SJCRH30 (cell line): ENCODE measurements at regions not wholly inside any gene's neighbourhood (a gene's known extent, or its start where the extent isn't known, plus 50 kb on each side); places are given as distances from the start of the nearest gene placed in this dataset.

Experiments
- DNase-seq, 2 experiments: peaks; one replicate each; pipeline ENCODE4 v3.0.0-alpha.2; 2015 to 2020
- H3K27ac ChIP-seq: fragments of 250-450 bp; sonication (Bioruptor Pico); 2 replicates; pipeline ENCODE4 v1.5.1; 2020; ENCODE audit warnings: mild to moderate bottlenecking, moderate library complexity
- H3K27me3 ChIP-seq: fragments of 250-450 bp; sonication (Bioruptor Pico); 2 replicates; pipeline ENCODE4 v1.5.1; 2020; ENCODE audit warnings: mild to moderate bottlenecking, moderate library complexity
- H3K36me3 ChIP-seq: fragments of 250-450 bp; sonication (Bioruptor Pico); 2 replicates; pipeline ENCODE4 v1.5.1; 2020; ENCODE audit warnings: mild to moderate bottlenecking, moderate library complexity
- H3K4me1 ChIP-seq: fragments of 250-450 bp; sonication (Bioruptor Pico); 2 replicates; pipeline ENCODE4 v1.5.1; 2020; ENCODE audit warnings: mild to moderate bottlenecking, moderate library complexity
- H3K4me3 ChIP-seq: fragments of 250-450 bp; sonication (Bioruptor Pico); 2 replicates; pipeline ENCODE4 v1.5.1; 2020; ENCODE audit warnings: mild to moderate bottlenecking, moderate library complexity
- H3K9me3 ChIP-seq: fragments of 250-450 bp; sonication (Bioruptor Pico); replicated peaks from 2 replicates; pipeline ENCODE4 v1.5.1; 2020; ENCODE audit warnings: mild to moderate bottlenecking, moderate library complexity

DNA sequence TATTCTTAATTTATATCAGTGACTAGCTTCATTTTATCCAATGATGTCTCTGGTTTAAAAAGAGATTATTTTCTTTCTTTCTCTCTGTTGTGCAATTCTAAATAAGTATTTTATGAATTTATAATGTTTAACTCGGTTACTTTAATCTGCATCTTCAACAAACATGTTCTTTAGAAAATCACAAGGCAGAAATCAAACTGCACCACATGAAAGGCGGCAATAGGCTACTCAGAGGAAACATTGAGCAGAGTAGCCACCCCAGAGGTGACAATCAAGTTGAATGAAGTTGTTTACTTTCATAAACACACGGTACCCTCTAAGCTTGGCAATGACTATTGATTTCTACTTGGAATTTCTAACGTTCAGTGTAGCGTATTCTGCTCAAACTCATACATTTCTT, 677.8 kb upstream of the ROBO1 start:
- Histone ChIP-seq H3K9me3 (no peaks in the 10 kb centered on the region), H3K27me3 (no peaks in the 10 kb centered on the region), H3K4me1 (no peaks in the 10 kb centered on the region), H3K36me3 (no peaks in the 10 kb centered on the region), H3K4me3 (no peak overlapping the region), H3K27ac (no peak overlapping the region)
- DNase-seq: no peak

GRCh38 chr3:80445053-80445452, 677.3 kb upstream of the ROBO1 start:
- Histone ChIP-seq H3K4me1 (no peaks in the 10 kb centered on the region), H3K36me3 (no peaks in the 10 kb centered on the region), H3K9me3 (no peaks in the 10 kb centered on the region), H3K27me3 (no peaks in the 10 kb centered on the region), H3K27ac (no peak overlapping the region), H3K4me3 (no peak overlapping the region)
- no peak for DNase-seq

DNA sequence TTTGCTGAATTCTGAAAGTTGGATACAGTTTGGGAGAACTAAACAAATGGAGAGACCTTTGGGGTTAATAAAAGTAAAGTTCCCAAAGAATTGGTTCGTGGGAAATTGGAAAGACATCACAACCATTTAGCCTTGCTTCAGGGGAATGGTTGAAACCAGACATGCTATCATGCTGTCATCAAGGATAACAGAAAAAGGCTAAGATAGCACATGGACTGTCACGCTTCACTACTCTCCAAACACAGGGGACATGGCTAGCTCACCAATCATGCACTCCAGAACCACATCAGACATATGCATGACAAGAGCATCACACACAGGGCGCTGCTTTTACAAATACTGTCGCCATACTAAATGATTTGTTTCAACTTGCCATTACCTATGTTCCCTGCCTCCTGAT, 671.7 kb upstream of the ROBO1 start:
- H3K9me3 ChIP-seq: no peaks in the 10 kb centered on the region
- H3K4me1 ChIP-seq: no peaks in the 10 kb centered on the region
- H3K27me3 ChIP-seq: no peaks in the 10 kb centered on the region
- H3K27ac ChIP-seq: no peak overlapping the region
- H3K36me3 ChIP-seq: no peaks in the 10 kb centered on the region
- peak in 1 of 2 experiments; percentile 32 for DNase-seq
- H3K4me3 ChIP-seq: no peak overlapping the region

DNA sequence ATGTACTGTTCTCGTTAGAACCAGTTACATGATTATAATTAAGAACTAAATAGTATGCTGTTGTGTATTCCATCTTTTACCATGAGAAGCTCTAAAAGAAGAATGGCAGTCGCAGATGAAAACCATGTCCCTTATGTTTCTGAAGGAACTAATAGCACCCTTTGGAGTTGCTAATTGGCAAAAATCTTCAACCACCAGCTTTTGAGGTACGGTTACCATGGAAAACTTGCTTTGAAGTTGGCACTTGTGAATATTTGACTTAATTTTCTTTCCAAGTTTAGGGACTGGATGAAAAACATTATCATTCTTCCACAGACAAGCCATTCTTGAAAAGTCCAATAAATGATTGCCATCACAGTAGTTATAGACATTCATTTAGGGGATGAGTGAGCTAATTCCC, 666.6 kb upstream of the ROBO1 start:
- Histone ChIP-seq H3K9me3 (no peaks in the 10 kb centered on the region), H3K36me3 (no peaks in the 10 kb centered on the region), H3K27ac (no peak overlapping the region), H3K4me1 (no peaks in the 10 kb centered on the region), H3K27me3 (no peaks in the 10 kb centered on the region), H3K4me3 (no peak overlapping the region)
- DNase-seq: no peak

DNA sequence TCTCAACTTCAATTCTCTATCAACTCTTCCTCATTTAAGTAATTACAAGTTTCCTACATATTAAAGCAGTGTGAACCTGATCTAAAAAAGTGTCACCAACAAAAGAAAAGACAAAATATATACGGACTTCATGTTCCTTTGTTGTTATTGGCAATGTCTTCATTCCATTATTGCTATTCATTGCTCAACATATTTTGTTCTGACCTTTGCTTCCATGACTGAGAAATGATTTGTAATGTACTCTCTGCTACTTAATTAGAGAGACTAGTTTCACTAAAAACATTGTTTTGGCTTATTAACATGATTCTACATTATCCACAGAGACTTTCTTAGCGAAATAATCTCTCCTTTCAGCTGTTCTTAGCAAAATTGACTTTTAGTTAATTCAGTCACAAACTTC, 657.2 kb upstream of the ROBO1 start:
- Histone ChIP-seq H3K9me3 (no peaks in the 10 kb centered on the region), H3K4me3 (no peak overlapping the region), H3K27me3 (no peaks in the 10 kb centered on the region), H3K27ac (no peak overlapping the region), H3K36me3 (no peaks in the 10 kb centered on the region), H3K4me1 (no peaks in the 10 kb centered on the region)
- DNase-seq: no peak

DNA sequence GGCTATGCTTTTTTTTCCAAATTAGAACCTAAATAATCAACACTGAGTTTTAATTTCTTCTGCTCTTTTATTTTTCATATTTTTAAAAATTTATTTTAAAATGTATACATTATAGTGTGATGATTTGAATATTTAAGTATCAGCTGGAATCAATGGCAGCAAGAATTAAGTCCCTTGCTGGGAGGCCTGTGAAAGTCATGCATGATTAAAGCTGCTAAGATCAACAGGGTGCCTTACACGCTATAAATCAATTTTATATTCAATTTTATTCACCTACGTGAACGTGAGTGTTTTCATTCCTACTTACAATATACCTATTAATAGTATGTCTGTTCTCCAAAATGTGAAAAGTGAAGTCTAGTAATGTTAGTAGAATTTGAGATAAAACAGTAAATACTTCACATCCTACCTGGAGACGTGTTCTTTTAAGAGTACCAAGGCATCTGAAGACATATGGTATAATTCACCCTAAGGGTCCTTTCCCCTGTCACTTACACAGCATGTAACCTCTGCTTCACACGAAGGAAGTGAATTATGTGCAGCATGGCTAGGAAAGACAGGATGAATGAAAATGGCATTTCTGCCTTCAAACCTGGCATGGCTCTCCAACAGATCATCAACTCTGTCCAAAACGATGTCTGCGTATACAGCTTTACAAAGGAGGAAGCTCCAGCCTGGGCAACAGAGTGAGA, 640.4 kb upstream of the ROBO1 start:
- Histone ChIP-seq H3K9me3 (no peaks in the 10 kb centered on the region), H3K36me3 (no peaks in the 10 kb centered on the region), H3K27ac (no peak overlapping the region), H3K4me1 (no peaks in the 10 kb centered on the region), H3K27me3 (no peaks in the 10 kb centered on the region), H3K4me3 (no peak overlapping the region)
- no peak for DNase-seq

GRCh38 chr3:80405618-80406017, 637.8 kb upstream of the ROBO1 start:
- Histone ChIP-seq H3K4me3 (no peak overlapping the region), H3K27ac (no peak overlapping the region), H3K36me3 (no peaks in the 10 kb centered on the region), H3K4me1 (no peaks in the 10 kb centered on the region), H3K27me3 (no peaks in the 10 kb centered on the region), H3K9me3 (no peaks in the 10 kb centered on the region)
- no peak for DNase-seq

DNA sequence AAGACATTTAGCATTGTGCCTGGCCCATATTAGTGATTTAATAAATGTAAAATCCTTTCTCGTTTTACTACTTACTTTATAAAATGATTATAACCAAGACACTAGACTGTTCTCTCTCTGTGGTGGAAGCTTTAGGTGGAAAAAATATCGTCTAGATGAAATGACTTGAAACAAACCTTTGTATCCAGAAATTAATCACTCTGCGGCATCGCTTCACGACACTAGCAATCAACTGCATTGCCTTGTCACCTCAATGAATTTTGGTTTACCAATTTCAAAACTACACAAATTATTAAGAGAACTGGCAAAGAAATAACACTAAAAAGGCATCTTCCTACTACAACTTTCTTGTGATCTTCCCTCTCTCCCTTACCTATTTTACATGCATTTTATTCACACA, 627.2 kb upstream of the ROBO1 start:
- Histone ChIP-seq H3K36me3 (no peaks in the 10 kb centered on the region), H3K4me1 (no peaks in the 10 kb centered on the region), H3K4me3 (no peak overlapping the region), H3K27ac (no peak overlapping the region), H3K27me3 (no peaks in the 10 kb centered on the region), H3K9me3 (no peaks in the 10 kb centered on the region)
- no peak for DNase-seq

- H3K4me3 ChIP-seq: no peak overlapping the region
- H3K27me3 ChIP-seq: no peaks in the 10 kb centered on the region
- no peaks in the 10 kb centered on the region for H3K9me3 ChIP-seq
- H3K4me1 ChIP-seq: no peaks in the 10 kb centered on the region
- H3K36me3 ChIP-seq: no peaks in the 10 kb centered on the region
- H3K27ac ChIP-seq: no peak overlapping the region
- DNase-seq: no peak
Measured at GRCh38 chr3:80391573-80391972, 623.8 kb upstream of the ROBO1 start.

GRCh38 chr3:80384811-80385210, 617.0 kb upstream of the ROBO1 start:
- no peak overlapping the region for H3K27ac ChIP-seq
- no peaks in the 10 kb centered on the region for H3K9me3 ChIP-seq
- H3K36me3 ChIP-seq: no peaks in the 10 kb centered on the region
- H3K4me1 ChIP-seq: no peaks in the 10 kb centered on the region
- DNase-seq: no peak
- no peaks in the 10 kb centered on the region for H3K27me3 ChIP-seq
- no peak overlapping the region for H3K4me3 ChIP-seq

GRCh38 chr3:80374423-80374822, 606.6 kb upstream of the ROBO1 start:
- Histone ChIP-seq H3K9me3 (no peaks in the 10 kb centered on the region), H3K27ac (no peak overlapping the region)
- no peak for DNase-seq

DNA sequence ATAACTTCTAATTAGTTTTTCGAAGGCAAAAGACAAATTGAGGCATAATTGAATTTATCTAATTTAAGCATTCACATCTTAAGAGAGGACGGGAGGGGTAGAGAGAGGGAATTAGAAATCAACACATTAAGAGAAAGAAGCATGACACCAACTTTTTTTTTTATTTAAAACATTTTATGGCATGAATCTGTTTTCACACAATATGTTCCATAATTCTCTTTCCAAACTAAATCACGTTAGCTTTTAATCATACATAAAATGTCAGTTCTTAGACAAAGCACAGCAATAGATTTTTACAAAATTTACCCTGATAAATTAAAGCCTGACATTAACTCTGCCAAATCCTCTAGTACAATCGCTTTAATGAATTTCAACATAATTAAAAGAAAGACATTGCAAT, 600.8 kb upstream of the ROBO1 start:
- no peaks in the 10 kb centered on the region for H3K4me1 ChIP-seq
- no peaks in the 10 kb centered on the region for H3K36me3 ChIP-seq
- H3K4me3 ChIP-seq: no peak overlapping the region
- no peak for DNase-seq
- H3K27me3 ChIP-seq: no peaks in the 10 kb centered on the region
- no peak overlapping the region for H3K27ac ChIP-seq
- no peaks in the 10 kb centered on the region for H3K9me3 ChIP-seq

More at GRCh38 chr3:80374423-80374822, 606.6 kb upstream of the ROBO1 start:
- Histone ChIP-seq H3K36me3 (no peaks in the 10 kb centered on the region), H3K4me1 (no peaks in the 10 kb centered on the region), H3K27me3 (no peaks in the 10 kb centered on the region), H3K4me3 (no peak overlapping the region)

DNA sequence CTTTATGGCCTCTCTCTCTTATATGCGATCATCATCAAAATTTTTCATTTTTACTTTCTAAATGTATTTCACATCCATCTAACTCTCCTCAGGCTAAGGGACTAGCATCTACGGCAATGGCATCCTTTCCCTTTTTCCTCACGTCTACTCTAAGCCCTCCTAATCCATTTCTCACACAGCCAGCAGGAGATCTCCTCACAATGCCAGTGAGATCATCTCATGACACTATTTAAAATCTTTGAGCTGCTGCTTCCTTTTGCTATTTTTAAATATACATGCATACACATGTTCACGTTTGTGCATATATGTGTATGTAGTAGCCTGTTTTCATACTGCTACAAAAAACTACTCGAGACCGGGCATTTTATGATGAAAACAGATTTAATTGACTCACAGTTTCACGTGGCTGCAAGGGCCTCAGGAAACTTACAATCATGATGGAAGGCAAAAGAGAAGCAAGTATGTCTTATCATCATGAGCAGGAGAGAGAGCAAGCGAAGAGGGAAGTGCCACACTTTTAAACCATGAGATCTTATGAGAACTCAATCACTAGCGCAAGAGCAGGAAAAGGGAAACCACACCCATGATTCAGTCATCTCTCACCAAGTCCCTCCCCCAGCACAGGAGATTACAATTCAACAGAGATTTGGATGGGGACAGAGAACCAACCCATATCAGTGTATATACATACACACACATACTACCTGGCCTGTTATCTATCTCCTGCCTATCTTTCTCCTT, 599.2 kb upstream of the ROBO1 start:
- Histone ChIP-seq H3K27me3 (no peaks in the 10 kb centered on the region), H3K36me3 (no peaks in the 10 kb centered on the region), H3K4me1 (no peaks in the 10 kb centered on the region), H3K27ac (no peak overlapping the region), H3K9me3 (no peaks in the 10 kb centered on the region), H3K4me3 (no peak overlapping the region)
- no peak for DNase-seq

DNA sequence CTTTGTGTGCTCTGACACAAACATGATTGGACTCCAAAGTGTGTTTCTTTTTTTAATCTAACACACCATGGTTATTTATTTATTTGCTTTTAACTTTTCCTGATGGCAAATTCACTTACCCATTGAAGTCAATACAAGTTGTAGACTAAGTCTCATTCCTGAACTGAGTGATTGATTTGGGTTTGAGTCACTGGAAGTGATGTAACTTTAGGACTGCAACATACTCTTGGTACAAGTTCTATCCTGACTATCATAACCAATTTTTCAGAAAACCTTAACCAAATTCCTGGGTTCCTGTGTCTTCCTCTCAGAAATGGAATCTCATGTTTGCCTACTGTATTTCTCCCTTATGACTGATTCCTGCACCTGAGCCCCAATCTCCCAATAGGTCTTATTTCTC, 590.0 kb upstream of the ROBO1 start:
- no peak overlapping the region for H3K27ac ChIP-seq

DNA sequence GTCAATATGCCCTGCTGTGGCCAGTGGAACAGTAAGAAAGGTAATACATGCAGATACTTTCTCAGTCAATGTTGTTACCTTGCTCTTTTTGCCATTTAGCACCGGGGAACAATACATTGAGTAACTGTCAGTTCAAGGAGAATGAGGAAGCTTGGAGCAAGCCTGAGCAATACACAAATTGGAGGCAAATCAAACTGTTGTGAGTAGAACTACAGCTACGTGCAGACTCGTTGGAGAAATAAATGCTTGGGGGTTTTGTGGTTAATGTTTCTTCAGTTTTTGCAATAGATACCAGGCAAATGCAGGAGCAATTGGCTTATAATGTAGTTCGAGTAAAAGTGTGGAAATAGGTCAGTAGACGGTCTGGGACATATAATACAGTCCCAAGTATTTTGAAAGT, 587.3 kb upstream of the ROBO1 start:
- Histone ChIP-seq H3K36me3 (no peaks in the 10 kb centered on the region), H3K9me3 (no peaks in the 10 kb centered on the region), H3K4me1 (no peaks in the 10 kb centered on the region), H3K4me3 (no peak overlapping the region), H3K27ac (no peak overlapping the region), H3K27me3 (no peaks in the 10 kb centered on the region)
- DNase-seq: no peak

More for the DNA sequence above, 590.0 kb upstream of the ROBO1 start:
- no peak for DNase-seq
- Histone ChIP-seq H3K4me3 (no peak overlapping the region), H3K27me3 (no peaks in the 10 kb centered on the region), H3K36me3 (no peaks in the 10 kb centered on the region), H3K4me1 (no peaks in the 10 kb centered on the region), H3K9me3 (no peaks in the 10 kb centered on the region)

GRCh38 chr3:80351201-80351600, 583.4 kb upstream of the ROBO1 start:
- Histone ChIP-seq H3K36me3 (no peaks in the 10 kb centered on the region), H3K9me3 (no peaks in the 10 kb centered on the region), H3K4me1 (no peaks in the 10 kb centered on the region), H3K27ac (no peak overlapping the region), H3K4me3 (no peak overlapping the region), H3K27me3 (no peaks in the 10 kb centered on the region)
- no peak for DNase-seq
